Activated B cell treated with CpG ODN at 0.5 μM for 24 hours (primary cell): ENCODE measurements at regions not wholly inside any gene's neighbourhood (a gene's known extent, or its start where the extent isn't known, plus 50 kb on each side); places are given as distances from the start of the nearest gene placed in this dataset.

Experiments used
- ATAC-seq: fragments of 200-7000 bp; cut with Tn5 transposase; one replicate; pipeline ENCODE4 v1.10.0; 2021; ENCODE audit warnings: low read depth, mild to moderate bottlenecking, moderate library complexity
- CTCF ChIA-PET: fragments of 350-600 bp; sonication (Branson Sonifier 250); formaldehyde crosslinking; loops from one replicate; lab custom pipeline; 2021; ENCODE audit warnings: antibody characterized with exemption; lab: Charles Lee
- POLR2A ChIA-PET: fragments of 350-600 bp; sonication (Branson Sonifier 250); formaldehyde crosslinking; loops from one replicate; lab custom pipeline; 2021; ENCODE audit warnings: antibody characterized with exemption; lab: Charles Lee
- DNase-seq: peaks from one replicate; pipeline ENCODE4 v3.0.0; 2022
- H3K27ac Mint-ChIP-seq: one replicate; pipeline ENCODE4 v1.8.0; 2020; ENCODE audit warnings: mixed read lengths
- H3K27me3 Mint-ChIP-seq: one replicate; pipeline ENCODE4 v1.8.0; 2021; ENCODE audit warnings: mixed read lengths
- H3K36me3 Mint-ChIP-seq: one replicate; pipeline ENCODE4 v1.8.0; 2021; ENCODE audit warnings: low read depth, mixed read lengths
- H3K4me1 Mint-ChIP-seq: one replicate; pipeline ENCODE4 v1.8.0; 2021; ENCODE audit warnings: mixed read lengths
- H3K4me3 Mint-ChIP-seq: one replicate; pipeline ENCODE4 v1.8.0; 2020; ENCODE audit warnings: mild to moderate bottlenecking, mixed read lengths
- H3K9me3 Mint-ChIP-seq: one replicate; pipeline ENCODE4 v1.8.0; 2020; ENCODE audit warnings: mixed read lengths
- CTCF ChIP-seq: fragments of 200-600 bp; IDR thresholded peaks from one replicate; pipeline ENCODE4 v1.8.0; 2022; ENCODE audit warnings: antibody characterized with exemption, mild to moderate bottlenecking
- intact Hi-C: fragments of 100-400 bp; cut with micrococcal nuclease; formaldehyde crosslinking; loops from one replicate; pipeline ENCODE4 v1.15.1; 2024

GRCh38 chr2:167858086-167858485, 389.3 kb downstream of the STK39 start:
- POLR2A ChIA-PET = no interaction called here
- CTCF ChIA-PET = no interaction called here
- no peak for ATAC-seq
- DNase-seq = no peak
- H3K9me3 Mint-ChIP-seq = no peaks in the 10 kb centered on the region
- no peak overlapping the region for H3K27ac Mint-ChIP-seq
- TF ChIP-seq CTCF = no peak
- no peaks in the 10 kb centered on the region for H3K4me1 Mint-ChIP-seq
- H3K27me3 Mint-ChIP-seq = no peaks in the 10 kb centered on the region
- H3K4me3 Mint-ChIP-seq = no peak overlapping the region
- no peaks in the 10 kb centered on the region for H3K36me3 Mint-ChIP-seq
- intact Hi-C loops = no loop called here

GRCh38 chr2:167857416-167857815, 390.0 kb downstream of the STK39 start:
- intact Hi-C loops = no loop called here
- ChIA-PET POLR2A (no interaction called here), CTCF (no interaction called here)
- no peaks in the 10 kb centered on the region for H3K4me1 Mint-ChIP-seq
- no peaks in the 10 kb centered on the region for H3K27me3 Mint-ChIP-seq
- ATAC-seq (no peak), DNase-seq (no peak)
- no peaks in the 10 kb centered on the region for H3K9me3 Mint-ChIP-seq
- no peaks in the 10 kb centered on the region for H3K36me3 Mint-ChIP-seq
- TF ChIP-seq CTCF = no peak
- no peak overlapping the region for H3K27ac Mint-ChIP-seq
- H3K4me3 Mint-ChIP-seq = no peak overlapping the region

GRCh38 chr2:167856190-167856589, 391.2 kb downstream of the STK39 start:
- H3K27me3 Mint-ChIP-seq = no peaks in the 10 kb centered on the region
- ATAC-seq (no peak), DNase-seq (no peak)
- H3K4me3 Mint-ChIP-seq = no peak overlapping the region
- H3K9me3 Mint-ChIP-seq = no peaks in the 10 kb centered on the region
- intact Hi-C loops = no loop called here
- ChIA-PET POLR2A (no interaction called here), CTCF (no interaction called here)
- H3K27ac Mint-ChIP-seq = no peak overlapping the region
- no peaks in the 10 kb centered on the region for H3K36me3 Mint-ChIP-seq
- H3K4me1 Mint-ChIP-seq = no peaks in the 10 kb centered on the region
- TF ChIP-seq CTCF = no peak

GRCh38 chr2:167855211-167855610, 392.2 kb downstream of the STK39 start:
- CTCF ChIA-PET = no interaction called here
- intact Hi-C loops = no loop called here
- no peak for TF ChIP-seq CTCF
- Mint-ChIP-seq H3K4me1 (no peaks in the 10 kb centered on the region), H3K9me3 (no peaks in the 10 kb centered on the region), H3K27me3 (no peaks in the 10 kb centered on the region), H3K36me3 (no peaks in the 10 kb centered on the region), H3K27ac (no peak overlapping the region), H3K4me3 (no peak overlapping the region)
- POLR2A ChIA-PET = no interaction called here
- ATAC-seq (no peak), DNase-seq (no peak)

- no peak for TF ChIP-seq CTCF
- CTCF ChIA-PET = no interaction called here
- H3K4me3 Mint-ChIP-seq = no peak overlapping the region
- H3K9me3 Mint-ChIP-seq = no peaks in the 10 kb centered on the region
- DNase-seq (no peak), ATAC-seq (no peak)
- H3K27ac Mint-ChIP-seq = no peak overlapping the region
- H3K36me3 Mint-ChIP-seq = no peaks in the 10 kb centered on the region
- H3K4me1 Mint-ChIP-seq = no peaks in the 10 kb centered on the region
- intact Hi-C loops = no loop called here
- POLR2A ChIA-PET = no interaction called here
- H3K27me3 Mint-ChIP-seq = peaks cover under 1% of the 10 kb centered on the region
Observed at GRCh38 chr2:167853717-167854116, 393.7 kb downstream of the STK39 start.
